ENCODE measurements at regions not wholly inside any gene's neighbourhood (a gene's known extent, or its start where the extent isn't known, plus 50 kb on each side); places are given as distances from the start of the nearest gene placed in this dataset.

- H3K27ac ChIP-seq = no peak overlapping the region
- TF ChIP-seq POLR2A (IDR thresholded peaks at IDR 0.05) (no peak), CTCF (IDR thresholded peaks at IDR 0.05 in 8 of 11, conservative IDR thresholded peaks at IDR 0.05 in 3 of 11) (no peak), POLR2AphosphoS5 (IDR thresholded peaks at IDR 0.05) (no peak)
- H3K4me1 ChIP-seq = no peaks in the 10 kb centered on the region
- no peaks in the 10 kb centered on the region for H3K36me3 ChIP-seq
- intact Hi-C loops (cut with DNase I; ENCODE audit: low total_unique reads) = no loop called here
- WGBS, 5 donors = 72 to 92% (median 89%) methylated on average over 3 of the region's 3 CpGs
- DNase-seq = no peak
- no peak overlapping the region for H3K4me3 ChIP-seq
- no peaks in the 10 kb centered on the region for H3K27me3 ChIP-seq (replicated peaks in 1 of 7)
- no peaks in the 10 kb centered on the region for H3K9me3 ChIP-seq
These were observed 447.0 kb downstream of the PLK2 start for GRCh38 chr5:58012801-58013315.

GRCh38 chr5:58012102-58012501, 447.8 kb downstream of the PLK2 start:
- Histone ChIP-seq H3K4me1 (no peaks in the 10 kb centered on the region), H3K27ac (no peak overlapping the region), H3K27me3 (replicated peaks in 1 of 7) (no peaks in the 10 kb centered on the region), H3K36me3 (no peaks in the 10 kb centered on the region), H3K9me3 (no peaks in the 10 kb centered on the region), H3K4me3 (no peak overlapping the region)
- intact Hi-C loops (cut with DNase I; ENCODE audit: low total_unique reads) = no loop called here
- no peak for DNase-seq
- TF ChIP-seq CTCF (IDR thresholded peaks at IDR 0.05 in 8 of 11, conservative IDR thresholded peaks at IDR 0.05 in 3 of 11) (no peak), POLR2A (IDR thresholded peaks at IDR 0.05) (no peak), POLR2AphosphoS5 (IDR thresholded peaks at IDR 0.05) (no peak)
- 45 to 86% (median 74%) methylated on average over 1 of the region's 1 CpG for WGBS, 5 donors

DNA sequence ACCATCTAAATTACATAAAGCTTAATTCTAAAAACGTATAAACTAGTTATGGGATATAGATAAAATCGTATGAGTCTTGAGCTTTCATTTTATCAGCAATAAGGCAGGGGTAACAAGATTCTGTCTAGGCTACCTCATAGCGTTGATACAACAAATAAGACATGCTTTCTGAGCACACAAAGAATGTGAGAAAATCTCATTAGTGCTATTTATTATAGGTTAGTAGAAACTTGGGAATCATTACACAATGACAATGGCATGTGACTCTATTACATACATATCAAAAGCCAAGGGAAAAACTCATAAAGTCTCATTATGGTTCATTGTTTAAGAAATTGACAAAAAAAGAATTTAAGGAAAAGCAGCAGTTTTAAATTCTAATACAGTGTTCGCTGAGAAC, 448.6 kb downstream of the PLK2 start:
- intact Hi-C loops (cut with DNase I; ENCODE audit: low total_unique reads) = no loop called here
- 53 to 95% (median 85%) methylated on average over 4 of the region's 4 CpGs for whole genome bisulfite sequencing, 5 donors
- H3K4me1 ChIP-seq = no peaks in the 10 kb centered on the region
- no peaks in the 10 kb centered on the region for H3K36me3 ChIP-seq
- H3K4me3 ChIP-seq = no peak overlapping the region
- H3K27ac ChIP-seq = no peak overlapping the region
- no peak for DNase-seq
- TF ChIP-seq POLR2A (IDR thresholded peaks at IDR 0.05) (no peak), CTCF (IDR thresholded peaks at IDR 0.05 in 8 of 11, conservative IDR thresholded peaks at IDR 0.05 in 3 of 11) (no peak), POLR2AphosphoS5 (IDR thresholded peaks at IDR 0.05) (no peak)
- no peaks in the 10 kb centered on the region for H3K9me3 ChIP-seq
- no peaks in the 10 kb centered on the region for H3K27me3 ChIP-seq (replicated peaks in 1 of 7)

GRCh38 chr5:58009754-58010153, 450.1 kb downstream of the PLK2 start:
- TF ChIP-seq POLR2AphosphoS5 (IDR thresholded peaks at IDR 0.05) (no peak), CTCF (IDR thresholded peaks at IDR 0.05 in 8 of 11, conservative IDR thresholded peaks at IDR 0.05 in 3 of 11) (no peak), POLR2A (IDR thresholded peaks at IDR 0.05) (no peak)
- Histone ChIP-seq H3K36me3 (no peaks in the 10 kb centered on the region), H3K27me3 (replicated peaks in 1 of 7) (no peaks in the 10 kb centered on the region), H3K27ac (no peak overlapping the region), H3K4me3 (no peak overlapping the region), H3K4me1 (no peaks in the 10 kb centered on the region), H3K9me3 (no peaks in the 10 kb centered on the region)
- DNase-seq = no peak
- intact Hi-C loops (cut with DNase I; ENCODE audit: low total_unique reads) = no loop called here
- 49 to 87% (median 73%) methylated on average over 2 of the region's 2 CpGs for WGBS, 5 donors

All from spleen (tissue), 11 donors.